Stimulated activated naive CD8-positive, alpha-beta T cell treated with anti-CD3 and anti-CD28 coated beads, Interleukin-15, Interleukin-2, amounts not matched to agents 100 U/mL and 50 U/mL, for 24 hours (primary cell): ENCODE measurements at regions not wholly inside any gene's neighbourhood (a gene's known extent, or its start where the extent isn't known, plus 50 kb on each side); places are given as distances from the start of the nearest gene placed in this dataset.

ENCODE experiments used
- ATAC-seq: fragments of 150-1000 bp; cut with Tn5 transposase; one replicate; pipeline ENCODE4 v1.10.0; 2021
- DNase-seq: peaks from one replicate; pipeline ENCODE4 v3.0.0; 2021

DNA sequence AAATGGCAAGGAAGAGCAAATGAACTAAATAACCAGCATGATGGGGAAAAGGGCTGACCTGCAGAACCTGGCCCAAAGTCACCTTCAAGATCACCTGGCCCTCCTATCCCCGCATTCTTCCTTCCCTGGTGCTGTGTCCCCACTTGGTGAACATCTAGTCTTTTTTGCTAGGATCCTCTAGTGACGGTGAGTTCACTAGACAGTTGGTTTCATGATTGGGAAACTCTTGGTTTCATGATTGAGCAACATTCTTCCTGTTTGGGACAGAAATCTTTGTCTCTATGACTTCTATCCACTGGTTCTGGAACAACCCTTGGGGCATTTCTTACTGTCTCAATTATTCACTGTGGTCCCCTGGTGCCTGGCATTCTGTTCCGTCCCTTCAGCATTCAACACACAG is 50.2 kb upstream of the DAB2IP start:
- no peak for DNase-seq
- ATAC-seq: no peak
